ENCODE measurements at regions not wholly inside any gene's neighbourhood (a gene's known extent, or its start where the extent isn't known, plus 50 kb on each side); places are given as distances from the start of the nearest gene placed in this dataset.

- H3K36me3 ChIP-seq, result no peaks in the 10 kb centered on the region
- H3K27ac ChIP-seq (replicated peaks in 1 of 4), result no peak overlapping the region
- no peaks in the 10 kb centered on the region for H3K9me3 ChIP-seq
- TF ChIP-seq POLR2A (IDR thresholded peaks at IDR 0.05; ENCODE audit: low read depth) (no peak), EP300 (IDR thresholded peaks at IDR 0.05) (no peak), POLR2AphosphoS5 (IDR thresholded peaks at IDR 0.05) (no peak)
- TF ChIP-seq, protein P1, sequence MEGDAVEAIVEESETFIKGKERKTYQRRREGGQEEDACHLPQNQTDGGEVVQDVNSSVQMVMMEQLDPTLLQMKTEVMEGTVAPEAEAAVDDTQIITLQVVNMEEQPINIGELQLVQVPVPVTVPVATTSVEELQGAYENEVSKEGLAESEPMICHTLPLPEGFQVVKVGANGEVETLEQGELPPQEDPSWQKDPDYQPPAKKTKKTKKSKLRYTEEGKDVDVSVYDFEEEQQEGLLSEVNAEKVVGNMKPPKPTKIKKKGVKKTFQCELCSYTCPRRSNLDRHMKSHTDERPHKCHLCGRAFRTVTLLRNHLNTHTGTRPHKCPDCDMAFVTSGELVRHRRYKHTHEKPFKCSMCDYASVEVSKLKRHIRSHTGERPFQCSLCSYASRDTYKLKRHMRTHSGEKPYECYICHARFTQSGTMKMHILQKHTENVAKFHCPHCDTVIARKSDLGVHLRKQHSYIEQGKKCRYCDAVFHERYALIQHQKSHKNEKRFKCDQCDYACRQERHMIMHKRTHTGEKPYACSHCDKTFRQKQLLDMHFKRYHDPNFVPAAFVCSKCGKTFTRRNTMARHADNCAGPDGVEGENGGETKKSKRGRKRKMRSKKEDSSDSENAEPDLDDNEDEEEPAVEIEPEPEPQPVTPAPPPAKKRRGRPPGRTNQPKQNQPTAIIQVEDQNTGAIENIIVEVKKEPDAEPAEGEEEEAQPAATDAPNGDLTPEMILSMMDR (IDR thresholded peaks at IDR 0.05), result no peak
- 62% methylated on average over 2 of the region's 2 CpGs for WGBS
- no peak for DNase-seq (ENCODE audit: extremely low spot score)
- peaks cover 11 to 24% (median 19%) of the 10 kb centered on the region in 4 donors for H3K4me1 ChIP-seq
- no peak overlapping the region for H3K4me3 ChIP-seq
- no peaks in the 10 kb centered on the region for H3K27me3 ChIP-seq
- intact Hi-C loops (cut with DNase I), result no loop called here
Measured at GRCh38 chr1:117686907-117687306, 81.1 kb downstream of the TENT5C start.

- Histone ChIP-seq H3K4me3 (no peak overlapping the region), H3K36me3 (no peaks in the 10 kb centered on the region), H3K27ac (replicated peaks in 1 of 4) (no peak overlapping the region), H3K27me3 (no peaks in the 10 kb centered on the region), H3K9me3 (no peaks in the 10 kb centered on the region), H3K4me1 (peaks cover 12 to 23% (median 19%) of the 10 kb centered on the region in 4 donors)
- 48% methylated on average over 4 of the region's 4 CpGs for WGBS
- intact Hi-C loops (cut with DNase I), result loop anchor here (5.0 kb wide), 1 partner anchor 83 kb away; the partner anchor contains the start of gene TENT5C
- DNase-seq (ENCODE audit: extremely low spot score), result peak; percentile 31
- TF ChIP-seq POLR2AphosphoS5 (IDR thresholded peaks at IDR 0.05) (no peak), POLR2A (IDR thresholded peaks at IDR 0.05; ENCODE audit: low read depth) (no peak)
- TF ChIP-seq, protein P1 (IDR thresholded peaks at IDR 0.05), result no peak
Measured at GRCh38 chr1:117689997-117690625, 84.3 kb downstream of the TENT5C start.

DNA sequence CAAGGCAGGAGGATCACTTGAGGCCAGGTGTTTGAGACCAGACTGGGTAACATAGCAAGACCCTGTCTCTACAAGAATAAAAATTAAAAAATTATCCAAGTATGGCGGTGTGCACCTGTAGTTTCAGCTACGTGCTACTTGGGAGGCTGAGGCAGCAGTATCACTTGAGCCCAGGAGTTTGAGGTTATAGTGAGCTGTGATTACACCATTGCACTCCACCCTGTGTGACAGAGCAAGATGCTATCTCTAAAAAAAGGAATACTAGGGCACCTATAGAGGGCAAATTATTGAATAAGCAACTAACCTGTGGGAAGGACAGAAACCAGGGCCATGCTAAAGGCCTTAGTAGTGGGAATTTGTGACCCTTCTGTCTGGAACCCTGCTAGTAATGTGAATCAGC lies 86.1 kb downstream of the TENT5C start:
- Histone ChIP-seq H3K4me1 (peaks cover 7 to 25% (median 22%) of the 10 kb centered on the region in 4 donors), H3K36me3 (no peaks in the 10 kb centered on the region), H3K4me3 (no peak overlapping the region), H3K27me3 (no peaks in the 10 kb centered on the region), H3K27ac (replicated peaks in 1 of 4) (no peak overlapping the region), H3K9me3 (no peaks in the 10 kb centered on the region)
- TF ChIP-seq, protein P1 (IDR thresholded peaks at IDR 0.05), result no peak
- TF ChIP-seq POLR2AphosphoS5 (IDR thresholded peaks at IDR 0.05) (no peak), EP300 (IDR thresholded peaks at IDR 0.05) (no peak), POLR2A (IDR thresholded peaks at IDR 0.05; ENCODE audit: low read depth) (no peak)
- WGBS, result 90% methylated on average over 2 of the region's 2 CpGs
- no peak for DNase-seq (ENCODE audit: extremely low spot score)
- intact Hi-C loops (cut with DNase I), result loop anchor here (5.0 kb wide), 1 partner anchor 85 kb away; the partner anchor contains the start of gene TENT5C

DNA sequence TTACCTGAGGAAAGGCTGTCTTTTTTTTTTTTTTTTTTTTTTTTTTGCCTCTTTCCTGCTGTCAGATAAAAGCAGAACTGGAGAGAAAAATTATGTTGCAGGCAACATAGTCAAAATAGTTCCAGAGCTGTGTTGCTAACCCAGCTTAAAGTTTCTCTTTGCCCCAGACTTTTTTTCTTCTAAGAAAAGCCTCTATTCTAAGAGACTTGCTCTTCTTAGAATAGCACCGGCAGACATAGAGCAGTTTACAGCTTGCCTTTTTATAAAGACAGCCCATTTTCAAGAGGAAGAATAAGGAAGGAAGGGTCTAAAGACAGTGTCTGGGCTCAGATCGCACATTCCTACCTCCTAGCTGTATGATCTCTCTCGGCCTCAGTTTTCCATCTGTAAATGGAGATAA lies 88.7 kb downstream of the TENT5C start:
- Histone ChIP-seq H3K27me3 (no peaks in the 10 kb centered on the region), H3K27ac (replicated peaks in 1 of 4) (no peak overlapping the region), H3K4me1 (peaks cover 7 to 35% (median 29%) of the 10 kb centered on the region in 4 donors), H3K4me3 (no peak overlapping the region), H3K36me3 (no peaks in the 10 kb centered on the region), H3K9me3 (no peaks in the 10 kb centered on the region)
- DNase-seq (ENCODE audit: extremely low spot score), result no peak
- WGBS, result 60% methylated on average over 3 of the region's 3 CpGs
- intact Hi-C loops (cut with DNase I), result loop anchor here (5.0 kb wide), 1 partner anchor 87 kb away; the partner anchor contains the start of gene TENT5C
- TF ChIP-seq POLR2AphosphoS5 (IDR thresholded peaks at IDR 0.05) (no peak), EP300 (IDR thresholded peaks at IDR 0.05) (no peak), POLR2A (IDR thresholded peaks at IDR 0.05; ENCODE audit: low read depth) (no peak)
- TF ChIP-seq, protein P1 (IDR thresholded peaks at IDR 0.05), result no peak

All from esophagus muscularis mucosa (tissue), 4 donors.